K562 (cell line): ENCODE measurements at regions not wholly inside any gene's neighbourhood (a gene's known extent, or its start where the extent isn't known, plus 50 kb on each side); places are given as distances from the start of the nearest gene placed in this dataset.

Experiments
- HDAC6 ChIP-seq: IDR thresholded peaks from 2 replicates; pipeline ENCODE4 v1.6.1; 2012; ENCODE audit warnings: low read depth, mild to moderate bottlenecking, control low read depth, inconsistent platforms, low read length, moderate library complexity
- NCOA4 ChIP-seq: fragments of 450-650 bp; IDR thresholded peaks from 2 replicates; pipeline ENCODE4 v1.6.1; 2018; ENCODE audit warnings: mild to moderate bottlenecking; ENCODE audit not compliant: partially characterized antibody
- POLR2AphosphoS5 ChIP-seq: IDR thresholded peaks from 2 replicates; pipeline ENCODE4 v1.6.1; 2011; ENCODE audit warnings: mild to moderate bottlenecking, low read depth, low read length, moderate library complexity; ENCODE audit not compliant: control insufficient read depth, insufficient read depth
- RCOR1 ChIP-seq, 2 experiments: IDR thresholded peaks; 2 replicates each; pipeline ENCODE4 v1.6.1; 2012; ENCODE audit warnings: low read depth in 2 of 2, low read length in 2 of 2, borderline replicate concordance in 1 of 2, improper control_type of control experiment in 1 of 2
- RFX1 ChIP-seq: fragments of 450-650 bp; IDR thresholded peaks from 2 replicates; pipeline ENCODE4 v1.6.1; 2016; ENCODE audit warnings: mild to moderate bottlenecking, moderate library complexity
- TAF1 ChIP-seq: IDR thresholded peaks from 2 replicates; pipeline ENCODE4 v1.6.1; 2011; ENCODE audit warnings: mild to moderate bottlenecking, low read length, moderate library complexity; ENCODE audit not compliant: insufficient read depth, control insufficient read depth, severe bottlenecking; ENCODE audit errors: extremely low read depth
- THRAP3 ChIP-seq: fragments of 450-650 bp; IDR thresholded peaks from 2 replicates; pipeline ENCODE4 v1.6.1; 2016; ENCODE audit warnings: mild to moderate bottlenecking, inconsistent platforms, borderline replicate concordance
- TRIM24 ChIP-seq, 2 experiments: fragments of 450-650 bp; IDR thresholded peaks; 2 replicates each; pipeline ENCODE4 v1.6.1; 2016
- ZNF699 ChIP-seq: fragments of 250-450 bp; sonication (Bioruptor Pico); IDR thresholded peaks from 2 replicates; pipeline ENCODE4 v1.8.0; 2021; ENCODE audit warnings: mild to moderate bottlenecking, moderate library complexity; ENCODE audit not compliant: insufficient replicate concordance
- TF ChIP-seq, protein P1 (sequence below): fragments of 250-450 bp; sonication (Bioruptor Pico); IDR thresholded peaks from 2 replicates; pipeline ENCODE4 v1.8.0; 2022; ENCODE audit warnings: moderate library complexity, mild to moderate bottlenecking, inconsistent platforms
- TF ChIP-seq, protein P2 (sequence below): sonication (generic); formaldehyde crosslinking; IDR thresholded peaks from 2 replicates; pipeline ENCODE4 v1.9.0; 2022; ENCODE audit warnings: mild to moderate bottlenecking, missing genetic modification reagents
- TF ChIP-seq, protein P3 (sequence below), 3 experiments: IDR thresholded peaks in 2 of 3; conservative IDR thresholded peaks in 1 of 3; 2 replicates each; pipeline ENCODE4 v1.5.1; 2011 to 2012; ENCODE audit warnings: low read length in 3 of 3, mild to moderate bottlenecking in 3 of 3, control low read depth in 2 of 3, improper control_type of control experiment in 1 of 3, inconsistent platforms in 1 of 3, low read depth in 1 of 3, mixed read lengths in 1 of 3, moderate library complexity in 1 of 3; ENCODE audit not compliant: insufficient read depth in 2 of 3
- TF ChIP-seq, protein P4 (sequence below): sonication (generic); formaldehyde crosslinking; IDR thresholded peaks from 2 replicates; pipeline ENCODE4 v1.8.0; 2022; ENCODE audit warnings: mild to moderate bottlenecking, missing genetic modification reagents

DNA sequence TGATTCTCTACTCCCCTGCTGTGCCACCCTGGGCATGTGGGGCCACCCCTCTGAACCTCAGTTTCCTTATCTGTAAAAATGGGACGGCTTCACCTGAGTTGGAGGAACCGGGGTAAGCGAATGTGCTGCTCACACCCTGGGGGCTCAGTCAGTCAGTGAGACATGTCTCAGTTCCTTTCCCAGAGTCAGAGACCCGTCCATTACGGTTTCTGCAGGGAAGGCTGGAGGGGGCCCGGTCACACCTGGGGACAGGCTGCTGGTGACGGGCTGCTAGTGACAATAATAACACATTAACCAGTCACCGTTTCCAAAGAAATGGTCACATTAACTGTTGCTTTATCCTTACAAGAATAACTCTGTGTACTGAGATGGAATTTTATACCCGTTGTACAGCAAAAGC is 282.4 kb downstream of the NSG2 start:
- TF ChIP-seq NCOA4 (no peak), ZNF699 (no peak), RCOR1 (IDR thresholded peaks at IDR 0.05; ENCODE audit: borderline replicate concordance in 1 of 2, low read depth in 2 of 2, low read length in 2 of 2) (no peak), THRAP3 (no peak), TAF1 (no peak), HDAC6 (no peak), POLR2AphosphoS5 (no peak), RFX1 (no peak), TRIM24 (IDR thresholded peaks at IDR 0.05) (no peak)
- TF ChIP-seq, protein P1, sequence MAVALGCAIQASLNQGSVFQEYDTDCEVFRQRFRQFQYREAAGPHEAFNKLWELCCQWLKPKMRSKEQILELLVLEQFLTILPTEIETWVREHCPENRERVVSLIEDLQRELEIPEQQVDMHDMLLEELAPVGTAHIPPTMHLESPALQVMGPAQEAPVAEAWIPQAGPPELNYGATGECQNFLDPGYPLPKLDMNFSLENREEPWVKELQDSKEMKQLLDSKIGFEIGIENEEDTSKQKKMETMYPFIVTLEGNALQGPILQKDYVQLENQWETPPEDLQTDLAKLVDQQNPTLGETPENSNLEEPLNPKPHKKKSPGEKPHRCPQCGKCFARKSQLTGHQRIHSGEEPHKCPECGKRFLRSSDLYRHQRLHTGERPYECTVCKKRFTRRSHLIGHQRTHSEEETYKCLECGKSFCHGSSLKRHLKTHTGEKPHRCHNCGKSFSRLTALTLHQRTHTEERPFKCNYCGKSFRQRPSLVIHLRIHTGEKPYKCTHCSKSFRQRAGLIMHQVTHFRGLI (CRISPR knock-in tag): no peak
- TF ChIP-seq, protein P2, sequence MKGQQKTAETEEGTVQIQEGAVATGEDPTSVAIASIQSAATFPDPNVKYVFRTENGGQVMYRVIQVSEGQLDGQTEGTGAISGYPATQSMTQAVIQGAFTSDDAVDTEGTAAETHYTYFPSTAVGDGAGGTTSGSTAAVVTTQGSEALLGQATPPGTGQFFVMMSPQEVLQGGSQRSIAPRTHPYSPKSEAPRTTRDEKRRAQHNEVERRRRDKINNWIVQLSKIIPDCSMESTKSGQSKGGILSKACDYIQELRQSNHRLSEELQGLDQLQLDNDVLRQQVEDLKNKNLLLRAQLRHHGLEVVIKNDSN (CRISPR knock-in tag): no peak
- TF ChIP-seq, protein P3, sequence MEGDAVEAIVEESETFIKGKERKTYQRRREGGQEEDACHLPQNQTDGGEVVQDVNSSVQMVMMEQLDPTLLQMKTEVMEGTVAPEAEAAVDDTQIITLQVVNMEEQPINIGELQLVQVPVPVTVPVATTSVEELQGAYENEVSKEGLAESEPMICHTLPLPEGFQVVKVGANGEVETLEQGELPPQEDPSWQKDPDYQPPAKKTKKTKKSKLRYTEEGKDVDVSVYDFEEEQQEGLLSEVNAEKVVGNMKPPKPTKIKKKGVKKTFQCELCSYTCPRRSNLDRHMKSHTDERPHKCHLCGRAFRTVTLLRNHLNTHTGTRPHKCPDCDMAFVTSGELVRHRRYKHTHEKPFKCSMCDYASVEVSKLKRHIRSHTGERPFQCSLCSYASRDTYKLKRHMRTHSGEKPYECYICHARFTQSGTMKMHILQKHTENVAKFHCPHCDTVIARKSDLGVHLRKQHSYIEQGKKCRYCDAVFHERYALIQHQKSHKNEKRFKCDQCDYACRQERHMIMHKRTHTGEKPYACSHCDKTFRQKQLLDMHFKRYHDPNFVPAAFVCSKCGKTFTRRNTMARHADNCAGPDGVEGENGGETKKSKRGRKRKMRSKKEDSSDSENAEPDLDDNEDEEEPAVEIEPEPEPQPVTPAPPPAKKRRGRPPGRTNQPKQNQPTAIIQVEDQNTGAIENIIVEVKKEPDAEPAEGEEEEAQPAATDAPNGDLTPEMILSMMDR (IDR thresholded peaks at IDR 0.05 in 2 of 3, conservative IDR thresholded peaks at IDR 0.05 in 1 of 3; ENCODE audit: insufficient read depth in 2 of 3, low read depth in 1 of 3, low read length in 3 of 3): no peak
- TF ChIP-seq, protein P4, sequence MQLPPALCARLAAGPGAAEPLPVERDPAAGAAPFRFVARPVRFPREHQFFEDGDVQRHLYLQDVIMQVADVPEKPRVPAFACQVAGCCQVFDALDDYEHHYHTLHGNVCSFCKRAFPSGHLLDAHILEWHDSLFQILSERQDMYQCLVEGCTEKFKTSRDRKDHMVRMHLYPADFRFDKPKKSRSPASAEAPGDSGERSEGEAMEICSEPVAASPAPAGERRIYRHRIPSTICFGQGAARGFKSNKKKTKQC: no peak
